GM19351 (cell line): ENCODE measurements at regions not wholly inside any gene's neighbourhood (a gene's known extent, or its start where the extent isn't known, plus 50 kb on each side); places are given as distances from the start of the nearest gene placed in this dataset.
"Not testable (repeated sequence)": the region's sequence is repeated elsewhere in the genome, so short reads cannot be mapped to it uniquely, and the experiment has no call there.

Experiments used
- ATAC-seq: cut with Tn5 transposase; IDR thresholded peaks from one replicate; pipeline ENCODE4 v1.9.1; 2021; ENCODE audit warnings: mild to moderate bottlenecking, moderate library complexity; ENCODE audit not compliant: unreplicated experiment

- ATAC-seq, result no peak
Measured at GRCh38 chr2:47653902-47654789, 83.4 kb upstream of the KCNK12 start.

GRCh38 chr2:47653036-47653435 is 82.3 kb upstream of the KCNK12 start:
- no peak for ATAC-seq

GRCh38 chr2:47652061-47652690 is 81.4 kb upstream of the KCNK12 start:
- ATAC-seq, result no peak

GRCh38 chr2:47651296-47651695 is 80.5 kb upstream of the KCNK12 start:
- ATAC-seq, result no peak

- no peak for ATAC-seq
Measured at GRCh38 chr2:47650001-47650535, 79.3 kb upstream of the KCNK12 start.

GRCh38 chr2:47645246-47645645 is 74.5 kb upstream of the KCNK12 start:
- no peak for ATAC-seq

GRCh38 chr2:47644351-47644750 is 73.6 kb upstream of the KCNK12 start:
- no peak for ATAC-seq

GRCh38 chr2:47641366-47641765 is 70.6 kb upstream of the KCNK12 start:
- no peak for ATAC-seq

GRCh38 chr2:47640356-47640755 is 69.6 kb upstream of the KCNK12 start:
- no peak for ATAC-seq

- ATAC-seq, result no peak
Measured at GRCh38 chr2:47639467-47639866, 68.7 kb upstream of the KCNK12 start.

GRCh38 chr2:47638430-47638829 is 67.6 kb upstream of the KCNK12 start:
- ATAC-seq, result no peak

- ATAC-seq, result no peak
Measured at GRCh38 chr2:47636596-47637264, 65.9 kb upstream of the KCNK12 start.

GRCh38 chr2:47636176-47636575 is 65.4 kb upstream of the KCNK12 start:
- no peak for ATAC-seq

GRCh38 chr2:47632754-47633153 is 62.0 kb upstream of the KCNK12 start:
- no peak for ATAC-seq

- ATAC-seq, result no peak
Measured at GRCh38 chr2:47631792-47632398, 61.1 kb upstream of the KCNK12 start.

GRCh38 chr2:47631306-47631705 is 60.5 kb upstream of the KCNK12 start:
- no peak for ATAC-seq

- ATAC-seq, result no peak
Measured at GRCh38 chr2:47629501-47630460, 59.0 kb upstream of the KCNK12 start.

GRCh38 chr2:47628904-47629303 is 58.1 kb upstream of the KCNK12 start:
- ATAC-seq, result no peak

- no peak for ATAC-seq
Measured at GRCh38 chr2:47626664-47627063, 55.9 kb upstream of the KCNK12 start.

- not testable (repeated sequence) for ATAC-seq
Measured at GRCh38 chr2:47623140-47623539, 52.4 kb upstream of the KCNK12 start.
